BE2C (cell line): ENCODE measurements at regions not wholly inside any gene's neighbourhood (a gene's known extent, or its start where the extent isn't known, plus 50 kb on each side); places are given as distances from the start of the nearest gene placed in this dataset.
A peak's percentile ranks its signal among the peaks of the same experiment; 100 is the strongest.
"Not testable (repeated sequence)": the region's sequence is repeated elsewhere in the genome, so short reads cannot be mapped to it uniquely, and the experiment has no call there.

Source experiments
- DNase-seq: peaks from one replicate; pipeline ENCODE4 v3.0.0-alpha.2; 2020
- H3K27me3 ChIP-seq: fragments of 250-450 bp; sonication (Bioruptor Pico); 2 replicates; pipeline ENCODE4 v1.5.1; 2020; ENCODE audit warnings: mild to moderate bottlenecking
- H3K36me3 ChIP-seq: fragments of 250-450 bp; sonication (Bioruptor Pico); 2 replicates; pipeline ENCODE4 v1.5.1; 2020; ENCODE audit warnings: mild to moderate bottlenecking
- H3K4me1 ChIP-seq: fragments of 250-450 bp; sonication (Bioruptor Pico); 2 replicates; pipeline ENCODE4 v1.5.1; 2020
- H3K4me3 ChIP-seq: 2 replicates; pipeline ENCODE4 v1.5.1; 2011; ENCODE audit warnings: low read depth, low read length
- H3K9me3 ChIP-seq: fragments of 250-450 bp; sonication (Bioruptor Pico); 2 replicates; pipeline ENCODE4 v1.5.1; 2020
- CTCF ChIP-seq: IDR thresholded peaks from 2 replicates; pipeline ENCODE4 v1.5.1; 2012; ENCODE audit warnings: mild to moderate bottlenecking, low read depth, low read length

GRCh38 chr3:91348064-91348463 is 2240.6 kb downstream of the EPHA3 start:
- H3K9me3 ChIP-seq, H3K4me3 ChIP-seq, H3K4me1 ChIP-seq, H3K36me3 ChIP-seq, H3K27me3 ChIP-seq, DNase-seq: not testable (repeated sequence)

GRCh38 chr3:91349072-91349471 is 2241.7 kb downstream of the EPHA3 start:
- not testable (repeated sequence) for H3K27me3 ChIP-seq, H3K9me3 ChIP-seq, H3K4me3 ChIP-seq, H3K36me3 ChIP-seq, H3K4me1 ChIP-seq, DNase-seq

- not testable (repeated sequence) for H3K9me3 ChIP-seq, DNase-seq, H3K27me3 ChIP-seq, H3K4me1 ChIP-seq, H3K4me3 ChIP-seq, H3K36me3 ChIP-seq
Observed at GRCh38 chr3:91352161-91352560, 2244.7 kb downstream of the EPHA3 start.

GRCh38 chr3:91359278-91359677 is 2251.9 kb downstream of the EPHA3 start:
- not testable (repeated sequence) for H3K9me3 ChIP-seq, H3K36me3 ChIP-seq, H3K4me1 ChIP-seq, DNase-seq, H3K4me3 ChIP-seq, H3K27me3 ChIP-seq

GRCh38 chr3:91383100-91383894 is 2275.9 kb downstream of the EPHA3 start:
- H3K4me3 ChIP-seq, H3K27me3 ChIP-seq, DNase-seq, H3K9me3 ChIP-seq, H3K36me3 ChIP-seq, H3K4me1 ChIP-seq: not testable (repeated sequence)

GRCh38 chr3:91403938-91404337 is 2296.5 kb downstream of the EPHA3 start:
- not testable (repeated sequence) for H3K4me3 ChIP-seq, H3K27me3 ChIP-seq, H3K9me3 ChIP-seq, H3K36me3 ChIP-seq, H3K4me1 ChIP-seq
- peak; percentile 4 for DNase-seq

- TF ChIP-seq CTCF: peak; percentile 10; the same call in 1 of the 2 replicates
- not testable (repeated sequence) for H3K36me3 ChIP-seq, H3K4me3 ChIP-seq, H3K9me3 ChIP-seq, DNase-seq, H3K27me3 ChIP-seq, H3K4me1 ChIP-seq
Observed at GRCh38 chr3:91442063-91442462, 2334.6 kb downstream of the EPHA3 start.

- not testable (repeated sequence) for DNase-seq, H3K36me3 ChIP-seq, H3K9me3 ChIP-seq, H3K4me3 ChIP-seq, H3K4me1 ChIP-seq, H3K27me3 ChIP-seq
Observed at GRCh38 chr3:91442483-91442882, 2335.1 kb downstream of the EPHA3 start.

GRCh38 chr3:91448379-91448778 is 2341.0 kb downstream of the EPHA3 start:
- not testable (repeated sequence) for H3K4me1 ChIP-seq, H3K4me3 ChIP-seq, H3K9me3 ChIP-seq, H3K36me3 ChIP-seq, H3K27me3 ChIP-seq, DNase-seq

- not testable (repeated sequence) for DNase-seq, H3K9me3 ChIP-seq, H3K36me3 ChIP-seq
Observed at GRCh38 chr3:91466517-91466916, 2359.1 kb downstream of the EPHA3 start.

GRCh38 chr3:91469251-91469650 is 2361.8 kb downstream of the EPHA3 start:
- not testable (repeated sequence) for H3K9me3 ChIP-seq, H3K4me3 ChIP-seq, H3K27me3 ChIP-seq, H3K4me1 ChIP-seq, H3K36me3 ChIP-seq
- peak; percentile 9 for DNase-seq

More at GRCh38 chr3:91466517-91466916, 2359.1 kb downstream of the EPHA3 start:
- H3K4me1 ChIP-seq, H3K27me3 ChIP-seq, H3K4me3 ChIP-seq: not testable (repeated sequence)
